GM21447 (cell line): ENCODE measurements at regions not wholly inside any gene's neighbourhood (a gene's known extent, or its start where the extent isn't known, plus 50 kb on each side); places are given as distances from the start of the nearest gene placed in this dataset.

Experiments used
- ATAC-seq: cut with Tn5 transposase; IDR thresholded peaks from one replicate; pipeline ENCODE4 v1.9.1; 2021; ENCODE audit not compliant: unreplicated experiment

DNA sequence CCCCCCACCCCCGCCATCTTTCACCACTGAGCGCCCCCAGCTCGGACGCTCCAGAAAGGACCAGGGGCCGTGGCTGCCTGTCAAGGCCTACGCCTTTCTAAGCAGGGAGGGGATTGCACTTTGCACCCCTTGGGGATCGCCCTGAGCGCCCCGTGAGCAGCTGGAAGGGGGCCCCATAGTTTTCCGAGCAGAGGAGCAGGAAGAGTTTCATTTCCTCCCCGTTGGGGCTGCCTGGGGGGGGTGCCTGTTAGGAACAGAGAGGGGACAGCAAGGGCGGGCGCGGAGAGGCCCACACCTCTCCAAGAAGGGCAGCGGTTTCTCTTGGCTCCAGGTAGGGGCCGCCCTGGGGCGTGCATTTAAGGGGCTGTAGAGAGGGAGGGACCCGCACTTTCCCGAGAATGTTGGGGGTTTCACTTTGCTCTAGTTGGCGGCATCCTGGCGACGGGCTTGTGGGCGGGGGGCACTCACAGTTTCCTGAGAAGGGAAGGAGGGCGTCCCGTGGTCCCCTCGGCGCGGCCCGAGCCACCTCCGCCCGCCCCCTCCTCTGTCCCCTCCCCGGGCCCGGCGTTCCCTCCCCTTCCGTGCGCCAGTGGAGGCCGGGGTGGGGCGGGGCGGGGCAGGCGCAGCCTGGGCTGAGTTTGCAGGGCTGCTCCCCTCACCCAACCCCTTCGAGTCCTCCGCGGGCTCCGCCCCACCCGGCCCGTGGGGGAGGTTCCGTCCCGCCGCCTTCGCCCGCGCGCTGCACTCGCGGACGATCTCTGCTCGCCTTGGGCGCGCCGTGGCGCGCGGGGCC lies 82.3 kb upstream of the CD99 start:
- peak; percentile 89 for ATAC-seq

DNA sequence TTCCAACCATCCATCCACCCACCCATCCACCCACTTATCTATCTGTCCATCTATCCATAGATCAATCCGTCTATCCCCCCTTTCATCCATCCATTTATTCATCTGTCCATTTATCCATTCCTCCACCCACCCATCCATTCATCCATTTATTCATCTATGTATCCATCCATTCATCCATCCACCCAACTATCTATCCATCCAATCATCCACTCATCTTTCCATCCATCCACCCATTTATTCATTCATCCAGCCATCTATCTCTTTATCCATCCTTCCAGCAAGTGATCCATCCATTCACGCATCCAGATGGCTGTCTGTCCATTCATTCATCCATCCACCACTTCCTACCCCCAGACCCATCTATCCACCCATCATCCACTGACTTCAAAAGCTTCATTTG lies 84.0 kb upstream of the CD99 start:
- ATAC-seq = no peak

DNA sequence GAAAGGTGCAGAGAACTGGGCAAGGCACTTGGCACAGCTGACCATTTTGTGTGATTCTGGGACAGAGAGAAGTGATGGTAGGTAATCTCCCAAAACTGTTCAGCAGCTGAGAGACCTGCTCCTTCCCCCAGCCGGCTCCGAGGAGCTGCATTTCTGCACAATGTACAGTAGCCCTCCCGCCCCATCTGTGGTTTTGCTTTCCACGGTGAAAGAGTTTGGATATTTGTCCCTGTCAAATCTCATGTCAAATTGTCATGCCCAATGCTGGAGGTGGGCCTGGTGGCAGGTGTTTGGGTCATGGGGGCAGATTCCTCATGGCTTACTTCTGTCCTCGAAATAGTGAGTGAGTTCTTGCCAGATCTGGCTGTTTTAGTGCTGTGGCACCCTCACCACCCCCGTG lies 90.5 kb upstream of the CD99 start:
- ATAC-seq = no peak

- no peak for ATAC-seq
Measured at GRCh38 chrX:2596555-2597255, 94.4 kb upstream of the CD99 start.

GRCh38 chrX:2596045-2596444 lies 95.0 kb upstream of the CD99 start:
- ATAC-seq = no peak

DNA sequence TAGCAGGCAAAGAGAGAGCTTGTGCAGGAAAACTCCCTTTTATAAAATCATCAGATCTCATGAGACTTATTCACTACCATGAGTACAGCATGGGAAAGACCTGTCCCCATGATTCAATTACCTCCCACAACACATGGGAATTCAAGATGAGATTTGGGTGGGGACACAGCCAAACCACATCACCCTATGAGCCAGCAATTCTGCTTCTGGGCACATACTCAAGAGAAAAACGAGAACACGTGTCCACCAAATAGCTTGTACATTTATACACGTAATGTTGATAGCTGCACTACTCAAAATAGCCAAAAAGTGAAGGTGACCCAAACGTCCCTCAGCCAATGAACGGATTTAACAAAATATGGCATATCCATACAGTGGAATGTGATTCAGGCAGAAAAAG lies 94.5 kb upstream of the DHRSX start:
- no peak for ATAC-seq

- no peak for ATAC-seq
Measured at GRCh38 chrX:2594491-2594890, 93.7 kb upstream of the DHRSX start.

- no peak for ATAC-seq
Measured at GRCh38 chrX:2592279-2592678, 91.5 kb upstream of the DHRSX start.

DNA sequence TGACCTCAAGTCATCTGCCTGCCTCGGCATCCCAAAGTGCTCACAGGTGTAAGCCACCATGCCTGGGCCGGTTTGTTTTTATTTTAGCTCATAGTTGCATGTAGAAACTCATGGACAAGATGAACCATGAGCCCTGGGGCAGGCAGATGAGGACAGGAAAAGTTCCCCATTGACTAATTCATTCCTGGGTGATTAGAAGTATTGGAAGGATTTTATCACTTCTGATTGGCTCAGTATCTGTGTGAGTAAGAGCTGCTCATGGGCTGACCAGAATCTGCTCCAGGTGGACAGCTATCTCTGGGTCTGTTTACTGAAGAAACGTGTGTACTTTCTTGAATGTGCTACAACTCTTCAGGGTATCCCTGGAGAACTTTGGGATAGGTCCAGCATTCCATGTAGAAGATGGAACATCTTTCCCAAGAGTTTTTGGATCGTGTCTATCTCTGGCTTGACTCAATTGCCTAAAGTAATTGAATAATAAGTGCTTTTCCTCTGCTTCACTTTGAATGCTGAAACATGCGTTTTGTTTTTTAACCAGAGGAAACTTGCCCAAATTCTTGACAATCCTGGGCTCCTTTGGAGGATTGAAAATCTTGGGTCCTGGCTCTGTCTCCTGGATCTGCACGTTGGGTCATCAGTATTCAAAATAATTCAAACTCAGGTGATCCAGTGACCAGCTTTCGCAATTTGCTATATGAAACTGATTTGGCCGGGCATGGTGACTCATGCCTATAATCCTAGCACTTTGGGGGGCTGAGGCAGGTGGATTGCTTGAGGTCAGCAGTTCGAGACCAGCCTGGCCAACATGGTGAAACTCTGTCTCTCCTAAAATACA lies 88.6 kb upstream of the DHRSX start:
- ATAC-seq = no peak

DNA sequence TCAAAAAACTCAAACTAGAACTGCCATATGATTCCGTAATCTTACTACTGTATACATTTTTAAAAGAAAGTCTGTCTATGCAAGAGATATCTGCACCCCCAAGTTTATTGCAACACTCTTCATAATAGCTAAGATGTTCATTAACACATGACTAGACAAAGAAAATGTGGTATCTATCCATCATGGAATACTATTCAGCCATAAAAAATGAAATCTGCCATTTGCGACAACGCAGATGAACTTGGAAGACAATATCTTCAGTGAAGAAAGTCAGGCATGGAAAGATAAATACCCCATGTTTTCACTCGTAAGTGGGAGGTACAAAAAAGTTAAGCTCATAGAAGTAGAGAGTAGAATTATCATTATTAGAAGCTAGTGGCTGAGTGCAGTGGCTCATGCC lies 87.3 kb upstream of the DHRSX start:
- no peak for ATAC-seq

DNA sequence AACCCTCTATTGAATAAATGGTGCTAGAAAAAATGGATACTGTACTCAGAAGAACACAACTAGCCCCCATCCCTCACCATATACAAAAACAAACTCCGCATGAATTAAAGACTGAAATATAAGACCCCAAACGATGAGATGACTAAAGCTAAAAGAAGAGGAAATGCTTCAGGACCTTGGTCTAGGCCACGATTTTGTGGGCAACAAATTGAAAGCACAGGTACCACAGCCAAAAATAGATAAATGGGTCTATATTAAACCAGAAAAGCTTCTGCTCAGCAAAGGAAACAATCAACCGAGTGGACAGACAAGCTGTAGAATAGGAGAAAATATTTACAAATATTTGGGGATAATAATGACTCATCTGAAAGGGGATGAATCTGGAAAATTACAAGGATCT lies 86.4 kb upstream of the DHRSX start:
- no peak for ATAC-seq

- ATAC-seq = no peak
Measured at GRCh38 chrX:2585158-2585470, 84.3 kb upstream of the DHRSX start.

GRCh38 chrX:2584251-2585157 lies 83.7 kb upstream of the DHRSX start:
- ATAC-seq = no peak

DNA sequence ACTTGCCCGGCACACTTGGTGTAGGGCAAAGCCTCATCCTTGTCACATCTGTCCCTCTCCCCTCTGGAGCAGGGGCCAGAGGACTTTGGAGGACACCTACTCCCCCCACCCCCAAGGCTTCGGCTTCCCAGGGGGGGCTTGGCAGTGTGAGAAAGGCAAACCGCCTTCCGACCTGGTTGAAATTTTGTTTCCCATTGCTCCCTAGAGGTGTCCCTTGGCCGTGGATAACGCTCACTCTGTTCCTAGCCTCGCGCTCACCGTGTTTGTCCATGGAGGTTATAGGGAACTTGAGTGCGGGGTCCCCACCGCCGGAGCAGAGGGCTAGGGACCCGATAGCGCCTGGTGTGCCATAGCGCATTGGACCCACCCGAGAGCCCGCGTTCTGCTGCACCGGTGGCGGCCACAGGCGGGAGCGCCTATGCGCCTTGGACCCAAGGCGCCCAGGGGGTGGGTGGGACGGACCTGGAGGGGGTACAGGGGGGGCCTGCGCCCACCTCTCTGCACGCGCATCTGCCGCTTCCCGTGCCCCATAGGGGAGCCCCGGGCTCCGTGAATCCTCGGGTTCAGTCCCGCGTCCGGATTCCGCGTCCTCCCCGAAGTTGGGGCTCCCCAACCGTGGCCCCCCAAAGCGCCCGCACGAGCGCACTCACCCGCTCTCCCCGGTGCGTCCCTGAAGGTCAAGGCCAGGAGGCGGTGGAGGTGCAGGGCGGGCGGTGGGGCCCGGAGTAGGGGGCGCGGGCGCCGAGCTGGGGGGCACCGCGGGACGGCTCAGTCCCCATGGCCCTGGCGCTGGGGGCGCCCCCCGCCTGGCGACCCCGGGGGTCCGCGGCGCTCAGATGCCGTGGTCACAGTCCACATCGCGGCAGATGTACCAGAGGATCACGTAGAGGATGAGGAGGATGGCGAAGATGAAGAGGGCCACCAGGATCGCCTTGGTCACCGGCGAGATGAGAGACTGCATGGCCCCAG lies 82.7 kb upstream of the DHRSX start:
- no peak for ATAC-seq

DNA sequence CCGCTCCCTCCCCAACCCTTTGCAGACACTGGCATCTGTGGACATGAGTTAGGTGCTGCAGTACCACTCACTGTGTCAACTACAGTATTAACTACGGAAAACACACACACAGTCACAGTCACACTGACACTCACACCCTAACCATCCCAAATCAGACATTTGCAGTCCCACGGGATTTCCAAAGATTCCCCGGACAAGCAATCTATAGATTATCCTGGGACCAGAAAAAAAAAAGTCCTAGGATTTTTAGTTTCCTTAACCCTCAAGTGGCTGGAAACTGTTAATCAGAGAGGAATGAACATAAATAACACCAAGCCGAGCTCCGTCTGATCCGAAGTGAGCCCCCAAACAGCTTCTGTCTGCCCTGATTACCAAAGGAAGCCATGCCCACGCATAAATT lies 81.9 kb upstream of the DHRSX start:
- ATAC-seq = no peak

DNA sequence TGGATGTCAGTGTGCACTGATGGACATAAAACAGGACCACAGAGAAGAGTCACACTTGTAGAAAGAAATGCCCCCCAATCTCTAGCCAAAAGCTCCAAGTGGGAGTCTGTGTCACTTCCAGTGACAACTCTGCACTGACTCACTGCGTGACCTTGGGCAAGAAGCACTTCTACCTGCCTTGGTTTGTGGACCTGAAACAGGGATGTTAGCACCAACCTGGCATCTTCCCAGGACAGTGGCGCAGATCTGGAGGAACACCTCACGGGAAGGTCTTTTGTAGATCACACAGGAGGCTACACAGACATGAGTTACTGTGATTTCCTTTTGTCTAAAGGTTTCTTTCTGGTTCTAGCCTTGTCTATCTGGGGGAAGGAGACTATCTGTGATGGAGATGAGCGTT lies 80.5 kb upstream of the DHRSX start:
- no peak for ATAC-seq

GRCh38 chrX:2578864-2579263 lies 78.1 kb upstream of the DHRSX start:
- no peak for ATAC-seq

GRCh38 chrX:2577844-2578466 lies 77.2 kb upstream of the DHRSX start:
- ATAC-seq = no peak

DNA sequence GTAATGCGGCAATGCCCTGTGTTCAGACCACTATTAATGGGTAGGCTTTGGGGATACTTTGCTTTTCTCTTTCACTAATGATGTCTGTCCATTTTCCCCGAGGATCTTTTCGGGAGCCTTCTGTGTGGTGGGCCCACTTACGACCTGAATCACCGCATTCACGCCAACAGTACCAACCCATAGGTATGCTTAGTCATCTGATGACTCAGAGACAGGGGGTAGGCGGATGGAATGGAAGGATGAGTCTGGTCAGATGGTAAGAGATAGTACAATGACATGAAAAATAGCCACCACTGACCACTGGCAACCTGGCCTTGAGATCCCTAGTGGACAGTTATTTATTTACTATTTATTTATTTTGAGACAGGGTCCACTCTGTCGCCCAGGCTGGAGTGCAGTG lies 76.0 kb upstream of the DHRSX start:
- no peak for ATAC-seq
